HFFc6 (cell line): ENCODE measurements at regions not wholly inside any gene's neighbourhood (a gene's known extent, or its start where the extent isn't known, plus 50 kb on each side); places are given as distances from the start of the nearest gene placed in this dataset.

ENCODE experiments used
- DNase-seq: peaks from one replicate; pipeline ENCODE4 v3.0.0-alpha.2; 2018
- H3K27ac Mint-ChIP-seq: 2 replicates; pipeline ENCODE4 v1.8.0; 2020; ENCODE audit warnings: mild to moderate bottlenecking, mixed read lengths
- H3K27me3 Mint-ChIP-seq: 2 replicates; pipeline ENCODE4 v1.8.0; 2021; ENCODE audit warnings: mild to moderate bottlenecking, moderate library complexity, mixed read lengths; ENCODE audit not compliant: insufficient read depth
- H3K36me3 Mint-ChIP-seq: 2 replicates; pipeline ENCODE4 v1.8.0; 2021; ENCODE audit warnings: low read depth, mixed read lengths
- H3K4me1 Mint-ChIP-seq: 2 replicates; pipeline ENCODE4 v1.8.0; 2020; ENCODE audit warnings: low read depth, mixed read lengths
- H3K4me3 Mint-ChIP-seq: 2 replicates; pipeline ENCODE4 v1.8.0; 2020; ENCODE audit warnings: mild to moderate bottlenecking, moderate library complexity, mixed read lengths
- H3K9me3 Mint-ChIP-seq: 2 replicates; pipeline ENCODE4 v1.8.0; 2020; ENCODE audit warnings: mild to moderate bottlenecking, mixed read lengths
- CTCF ChIP-seq: fragments of 200-600 bp; sonication (generic); IDR thresholded peaks from 2 replicates; pipeline ENCODE4 v1.5.0; 2021; ENCODE audit warnings: antibody characterized with exemption, mild to moderate bottlenecking

DNA sequence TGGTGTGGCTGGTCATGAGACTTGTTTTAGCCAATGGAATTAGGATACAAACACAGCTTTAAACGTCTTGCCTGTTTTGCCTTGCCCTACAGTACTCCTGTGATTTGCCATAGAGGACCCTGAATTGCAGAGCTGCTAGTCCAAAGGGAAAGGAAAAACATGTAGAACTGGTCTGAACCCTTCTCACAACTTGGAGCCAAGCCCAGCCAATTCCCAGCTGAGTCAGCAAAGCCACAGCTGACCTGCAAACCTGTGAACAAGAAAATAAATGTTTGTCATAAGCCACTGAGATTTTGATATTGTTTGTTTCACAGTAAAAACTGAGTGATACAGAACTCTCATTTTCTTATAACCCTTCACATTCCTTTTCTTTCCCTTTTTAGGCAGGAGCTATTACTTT is 360.5 kb upstream of the API5 start:
- Mint-ChIP-seq H3K27ac (no peak overlapping the region), H3K36me3 (no peaks in the 10 kb centered on the region), H3K9me3 (peaks cover 24% of the 10 kb centered on the region; the same call in 1 of the 2 replicates), H3K4me1 (no peaks in the 10 kb centered on the region), H3K4me3 (no peak overlapping the region), H3K27me3 (no peaks in the 10 kb centered on the region)
- no peak for DNase-seq
- no peak for TF ChIP-seq CTCF

DNA sequence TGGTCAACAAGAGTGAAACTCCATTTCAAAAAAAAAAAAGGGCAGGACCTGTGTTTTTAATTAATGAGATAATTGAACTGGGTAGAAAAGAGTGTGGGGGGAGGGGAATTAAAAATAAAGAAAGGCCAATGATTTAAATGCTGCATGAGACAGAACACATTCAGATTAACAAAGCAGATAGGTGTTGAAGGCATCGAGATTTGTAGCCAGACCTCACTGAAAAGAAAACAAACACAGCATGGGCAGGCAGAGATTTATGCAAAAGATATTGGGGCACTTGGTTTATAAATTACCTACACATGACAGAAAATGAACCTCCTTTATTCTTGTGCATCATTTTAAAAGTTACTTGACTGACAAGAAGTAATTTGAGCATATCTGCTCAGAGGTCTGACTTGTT is 354.0 kb upstream of the API5 start:
- Mint-ChIP-seq H3K4me3 (no peak overlapping the region), H3K9me3 (peaks cover 34% of the 10 kb centered on the region), H3K36me3 (no peaks in the 10 kb centered on the region; the same call in 1 of the 2 replicates), H3K4me1 (no peaks in the 10 kb centered on the region), H3K27ac (no peak overlapping the region), H3K27me3 (no peaks in the 10 kb centered on the region; the same call in 1 of the 2 replicates)
- no peak for TF ChIP-seq CTCF
- no peak for DNase-seq

- H3K27ac Mint-ChIP-seq = no peak overlapping the region
Observed at GRCh38 chr11:42958635-42959034, 353.2 kb upstream of the API5 start.

GRCh38 chr11:42960521-42961088 is 351.2 kb upstream of the API5 start:
- Mint-ChIP-seq H3K27ac (no peak overlapping the region), H3K9me3 (peaks cover 45% of the 10 kb centered on the region), H3K36me3 (no peaks in the 10 kb centered on the region; the same call in 1 of the 2 replicates), H3K4me3 (no peak overlapping the region), H3K4me1 (no peaks in the 10 kb centered on the region), H3K27me3 (no peaks in the 10 kb centered on the region; the same call in 1 of the 2 replicates)
- DNase-seq = no peak
- no peak for TF ChIP-seq CTCF

More at GRCh38 chr11:42958635-42959034, 353.2 kb upstream of the API5 start:
- Mint-ChIP-seq H3K36me3 (no peaks in the 10 kb centered on the region; the same call in 1 of the 2 replicates), H3K4me1 (no peaks in the 10 kb centered on the region), H3K27me3 (no peaks in the 10 kb centered on the region; the same call in 1 of the 2 replicates), H3K9me3 (peaks cover 42% of the 10 kb centered on the region), H3K4me3 (no peak overlapping the region)
- no peak for TF ChIP-seq CTCF
- DNase-seq = no peak

DNA sequence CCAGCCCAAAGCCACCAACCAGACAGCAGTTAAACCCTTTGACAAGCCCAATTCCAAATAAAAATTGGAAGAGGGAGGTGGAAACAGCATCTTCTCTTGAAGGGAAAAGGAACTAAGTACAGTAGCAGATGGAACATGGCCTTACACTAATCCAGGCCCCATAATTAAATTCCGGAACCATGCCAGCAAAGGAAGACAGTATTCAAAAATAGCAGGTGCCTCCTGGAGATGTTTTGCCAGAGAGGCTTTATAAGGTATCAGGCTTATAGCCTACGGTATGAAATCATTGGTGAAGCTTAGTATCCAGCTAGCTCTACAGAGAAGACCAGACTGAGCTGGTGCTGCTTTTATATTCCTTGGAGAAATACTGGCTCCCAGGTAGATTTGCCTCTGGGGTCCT is 344.1 kb upstream of the API5 start:
- TF ChIP-seq CTCF = no peak
- H3K27me3 Mint-ChIP-seq = no peaks in the 10 kb centered on the region
- H3K4me1 Mint-ChIP-seq = no peaks in the 10 kb centered on the region
- H3K36me3 Mint-ChIP-seq = no peaks in the 10 kb centered on the region
- H3K9me3 Mint-ChIP-seq = peaks cover 60% of the 10 kb centered on the region
- DNase-seq = no peak
- no peak overlapping the region for H3K4me3 Mint-ChIP-seq
- H3K27ac Mint-ChIP-seq = no peak overlapping the region
